Liver (tissue), 8 donors: ENCODE measurements at regions not wholly inside any gene's neighbourhood (a gene's known extent, or its start where the extent isn't known, plus 50 kb on each side); places are given as distances from the start of the nearest gene placed in this dataset.

ENCODE experiments used
- DNase-seq: peaks from one replicate; pipeline ENCODE4 v3.0.0-alpha.2; 2017; ENCODE audit warnings: low spot score
- H3K27ac ChIP-seq, 2 donors: one replicate each; pipeline ENCODE4 v1.7.0; 2013; ENCODE audit warnings: inconsistent platforms in 2 of 2, low read length in 2 of 2, control low read depth in 1 of 2, low read depth in 1 of 2, mild to moderate bottlenecking in 1 of 2
- H3K27me3 ChIP-seq, 4 donors: one replicate each; pipeline versions ENCODE4 v1.6.1 to v1.7.0; 2013; ENCODE audit warnings: low read length in 3 of 4, inconsistent platforms in 1 of 4, mild to moderate bottlenecking in 1 of 4, moderate library complexity in 1 of 4; ENCODE audit not compliant: control insufficient read depth in 4 of 4, insufficient read depth in 4 of 4
- H3K36me3 ChIP-seq, 4 donors: one replicate each; pipeline versions ENCODE4 v1.6.1 to v1.7.0; 2013; ENCODE audit warnings: low read length in 3 of 4, mild to moderate bottlenecking in 3 of 4, low read depth in 1 of 4, moderate library complexity in 1 of 4; ENCODE audit not compliant: control insufficient read depth in 4 of 4, insufficient read depth in 3 of 4
- H3K4me1 ChIP-seq, 4 donors: one replicate each; pipeline versions ENCODE4 v1.6.1 to v1.7.0; 2013; ENCODE audit warnings: low read length in 3 of 4, mild to moderate bottlenecking in 3 of 4, moderate library complexity in 1 of 4; ENCODE audit not compliant: control insufficient read depth in 4 of 4, insufficient read depth in 4 of 4
- H3K4me3 ChIP-seq, 3 donors: one replicate each; pipeline versions ENCODE4 v1.6.1 to v1.7.0; 2013; ENCODE audit warnings: low read length in 3 of 3, control low read depth in 1 of 3, low read depth in 1 of 3, mild to moderate bottlenecking in 1 of 3
- H3K9ac ChIP-seq, 2 donors: one replicate each; pipeline ENCODE4 v1.7.0; 2013; ENCODE audit warnings: low read length in 2 of 2, mild to moderate bottlenecking in 2 of 2, moderate library complexity in 2 of 2, control low read depth in 1 of 2, low read depth in 1 of 2
- H3K9me3 ChIP-seq, 4 donors: one replicate each; pipeline versions ENCODE4 v1.6.1 to v1.7.0; 2013; ENCODE audit warnings: low read length in 3 of 4; ENCODE audit not compliant: control insufficient read depth in 4 of 4
- CTCF ChIP-seq: fragments of 150-350 bp; IDR thresholded peaks from 2 replicates; pipeline ENCODE4 v1.5.1; 2017; ENCODE audit warnings: improper control_type of control experiment, low read depth, low read length; ENCODE audit not compliant: missing input control
- EGR1 ChIP-seq, 2 donors: IDR thresholded peaks; 2 replicates each; pipeline ENCODE4 v1.6.1; 2016 to 2018; ENCODE audit warnings: antibody characterized with exemption in 2 of 2, low read depth in 2 of 2
- FOXA2 ChIP-seq: IDR thresholded peaks from 2 replicates; pipeline ENCODE4 v1.6.1; 2016; ENCODE audit warnings: antibody characterized with exemption
- HNF4G ChIP-seq: IDR thresholded peaks from 2 replicates; pipeline ENCODE4 v1.6.1; 2016; ENCODE audit warnings: antibody characterized with exemption
- JUND ChIP-seq, 2 donors: IDR thresholded peaks; 2 replicates each; pipeline ENCODE4 v1.6.1; 2016; ENCODE audit warnings: antibody characterized with exemption in 2 of 2
- MAX ChIP-seq: IDR thresholded peaks from 2 replicates; pipeline ENCODE4 v1.6.1; 2016; ENCODE audit warnings: antibody characterized with exemption
- NR2F2 ChIP-seq: IDR thresholded peaks from 2 replicates; pipeline ENCODE4 v1.6.1; 2016; ENCODE audit warnings: antibody characterized with exemption
- RAD21 ChIP-seq, 2 donors: IDR thresholded peaks; 2 replicates each; pipeline ENCODE4 v1.6.1; 2016; ENCODE audit warnings: antibody characterized with exemption in 2 of 2, mild to moderate bottlenecking in 2 of 2
- SP1 ChIP-seq: IDR thresholded peaks from 2 replicates; pipeline ENCODE4 v1.6.1; 2018; ENCODE audit warnings: antibody characterized with exemption, mild to moderate bottlenecking
- TAF1 ChIP-seq: conservative IDR thresholded peaks from 2 replicates; pipeline ENCODE4 v1.6.1; 2016; ENCODE audit warnings: antibody characterized with exemption, mild to moderate bottlenecking
- YY1 ChIP-seq: IDR thresholded peaks from 2 replicates; pipeline ENCODE4 v1.6.1; 2016; ENCODE audit warnings: antibody characterized with exemption, mild to moderate bottlenecking
- WGBS: extraction: QIAGEN DNeasy Blood & Tissue Kit; methylation state at CpG from one replicate; pipeline ENCODE4 v1.1.7; 2013; 5-methylcytosine and 5-hydroxymethylcytosine counted together
- TF ChIP-seq, protein P1 (sequence below): IDR thresholded peaks from 2 replicates; pipeline ENCODE4 v1.6.1; 2016; ENCODE audit warnings: antibody characterized with exemption, mild to moderate bottlenecking
- TF ChIP-seq, protein P2 (sequence below): IDR thresholded peaks from 2 replicates; pipeline ENCODE4 v1.6.1; 2016; ENCODE audit warnings: antibody characterized with exemption
- donor health status: healthy.
- donor health status: healthy.
- donor health status: healthy.
- donor health status: healthy.
- donor health status: healthy.

DNA sequence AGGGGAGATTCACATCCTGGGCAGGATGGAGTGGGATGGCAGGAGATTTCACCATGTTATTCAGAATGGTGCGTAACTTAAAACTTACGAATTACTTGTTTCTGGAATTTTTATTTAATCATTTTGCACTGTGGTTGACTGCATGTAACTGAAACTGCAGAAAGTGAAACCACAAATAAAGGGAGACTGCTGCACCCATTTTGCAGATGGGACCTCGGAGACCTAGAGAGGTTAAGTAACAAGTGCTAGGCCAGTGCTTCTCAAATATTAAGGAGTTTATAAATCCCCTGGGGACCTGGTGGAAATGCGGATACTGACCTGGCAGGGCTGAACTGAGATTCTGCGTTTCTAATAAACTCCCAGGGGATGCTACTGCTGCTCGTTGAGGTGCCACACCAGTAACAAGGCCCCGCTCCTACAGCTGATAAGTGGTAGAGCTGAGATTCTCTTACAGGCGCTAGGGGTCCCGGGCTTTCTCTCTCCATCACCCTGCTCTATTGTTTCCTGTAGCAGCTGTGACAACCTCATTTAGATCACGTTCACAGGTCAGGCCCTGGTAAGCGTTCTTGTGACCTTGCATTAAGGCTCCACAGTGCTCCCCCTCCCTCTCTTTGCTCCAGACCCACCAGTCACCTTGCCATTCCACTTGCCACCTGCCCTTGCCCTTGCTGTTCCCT lies 167.1 kb upstream of the CDH13 start:
- Histone ChIP-seq H3K27me3 (peaks cover 0 to 4% (median 0%) of the 10 kb centered on the region in 4 donors), H3K4me3 (no peak overlapping the region), H3K36me3 (no peaks in the 10 kb centered on the region), H3K27ac (no peak overlapping the region), H3K9me3 (no peaks in the 10 kb centered on the region), H3K4me1 (no peaks in the 10 kb centered on the region), H3K9ac (no peak overlapping the region)
- TF ChIP-seq, protein P1, sequence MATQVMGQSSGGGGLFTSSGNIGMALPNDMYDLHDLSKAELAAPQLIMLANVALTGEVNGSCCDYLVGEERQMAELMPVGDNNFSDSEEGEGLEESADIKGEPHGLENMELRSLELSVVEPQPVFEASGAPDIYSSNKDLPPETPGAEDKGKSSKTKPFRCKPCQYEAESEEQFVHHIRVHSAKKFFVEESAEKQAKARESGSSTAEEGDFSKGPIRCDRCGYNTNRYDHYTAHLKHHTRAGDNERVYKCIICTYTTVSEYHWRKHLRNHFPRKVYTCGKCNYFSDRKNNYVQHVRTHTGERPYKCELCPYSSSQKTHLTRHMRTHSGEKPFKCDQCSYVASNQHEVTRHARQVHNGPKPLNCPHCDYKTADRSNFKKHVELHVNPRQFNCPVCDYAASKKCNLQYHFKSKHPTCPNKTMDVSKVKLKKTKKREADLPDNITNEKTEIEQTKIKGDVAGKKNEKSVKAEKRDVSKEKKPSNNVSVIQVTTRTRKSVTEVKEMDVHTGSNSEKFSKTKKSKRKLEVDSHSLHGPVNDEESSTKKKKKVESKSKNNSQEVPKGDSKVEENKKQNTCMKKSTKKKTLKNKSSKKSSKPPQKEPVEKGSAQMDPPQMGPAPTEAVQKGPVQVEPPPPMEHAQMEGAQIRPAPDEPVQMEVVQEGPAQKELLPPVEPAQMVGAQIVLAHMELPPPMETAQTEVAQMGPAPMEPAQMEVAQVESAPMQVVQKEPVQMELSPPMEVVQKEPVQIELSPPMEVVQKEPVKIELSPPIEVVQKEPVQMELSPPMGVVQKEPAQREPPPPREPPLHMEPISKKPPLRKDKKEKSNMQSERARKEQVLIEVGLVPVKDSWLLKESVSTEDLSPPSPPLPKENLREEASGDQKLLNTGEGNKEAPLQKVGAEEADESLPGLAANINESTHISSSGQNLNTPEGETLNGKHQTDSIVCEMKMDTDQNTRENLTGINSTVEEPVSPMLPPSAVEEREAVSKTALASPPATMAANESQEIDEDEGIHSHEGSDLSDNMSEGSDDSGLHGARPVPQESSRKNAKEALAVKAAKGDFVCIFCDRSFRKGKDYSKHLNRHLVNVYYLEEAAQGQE, result no peak
- no peak for TF ChIP-seq SP1
- WGBS, result 68% methylated on average over 11 of the region's 11 CpGs
- DNase-seq, result no peak

DNA sequence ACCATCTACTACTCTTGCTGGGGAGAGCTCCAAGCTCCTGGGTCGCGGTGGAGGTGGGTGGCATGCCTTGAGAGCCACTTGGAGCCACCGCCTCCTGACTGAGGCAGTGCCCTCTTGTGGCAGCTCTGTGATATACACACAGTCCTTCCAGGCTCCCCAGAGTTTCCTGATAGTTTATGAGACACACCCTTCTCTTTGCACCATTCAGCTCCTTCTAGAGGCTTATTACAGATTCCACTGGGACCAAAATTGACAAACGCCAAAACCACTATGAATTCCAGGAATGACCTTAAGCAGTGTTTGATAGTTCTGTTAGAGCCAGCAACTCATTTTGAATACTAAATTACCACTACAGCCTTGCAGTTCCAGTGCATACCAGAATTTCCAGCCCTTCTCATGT lies 170.1 kb upstream of the CDH13 start:
- Histone ChIP-seq H3K4me3 (no peak overlapping the region), H3K27me3 (peaks cover 0 to 4% (median 0%) of the 10 kb centered on the region in 4 donors), H3K9ac (no peak overlapping the region), H3K36me3 (no peaks in the 10 kb centered on the region), H3K4me1 (no peaks in the 10 kb centered on the region), H3K27ac (no peak overlapping the region), H3K9me3 (no peaks in the 10 kb centered on the region)
- peak; percentile 42 for DNase-seq
- 5% methylated on average over 4 of the region's 4 CpGs for WGBS
- TF ChIP-seq NR2F2, result no peak
- no peak for TF ChIP-seq FOXA2
- TF ChIP-seq EGR1 (IDR thresholded peaks at IDR 0.05; ENCODE audit: low read depth in 2 of 2), result no peak
- peak; percentile 68 for TF ChIP-seq CTCF
- peak; percentile 67 to 77 for TF ChIP-seq RAD21 (IDR thresholded peaks at IDR 0.05)

DNA sequence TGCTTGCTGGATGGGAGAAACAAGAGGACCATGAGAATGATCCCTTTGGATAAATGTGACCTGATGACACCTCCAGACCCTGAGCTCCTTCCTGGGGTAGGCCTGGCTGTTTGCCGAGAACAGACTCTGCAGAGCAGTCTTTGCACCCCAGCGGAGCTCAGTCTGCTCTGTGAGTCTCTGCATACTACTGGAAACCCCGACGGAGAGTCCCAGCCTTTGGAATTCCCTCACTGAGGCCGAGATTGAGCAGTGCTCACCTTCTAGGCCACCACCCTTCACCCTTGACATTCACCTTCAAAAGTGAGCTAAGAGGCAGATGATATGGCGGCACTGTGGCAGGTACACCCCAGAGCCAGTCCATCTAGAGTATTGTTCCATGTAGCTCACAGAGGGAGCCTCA lies 172.2 kb upstream of the CDH13 start:
- Histone ChIP-seq H3K27ac (no peak overlapping the region), H3K9ac (no peak overlapping the region), H3K9me3 (no peaks in the 10 kb centered on the region), H3K4me3 (no peak overlapping the region), H3K36me3 (no peaks in the 10 kb centered on the region), H3K4me1 (no peaks in the 10 kb centered on the region), H3K27me3 (no peaks in the 10 kb centered on the region)
- TF ChIP-seq TAF1, result no peak
- no peak for TF ChIP-seq JUND (IDR thresholded peaks at IDR 0.05)
- TF ChIP-seq, protein P2, sequence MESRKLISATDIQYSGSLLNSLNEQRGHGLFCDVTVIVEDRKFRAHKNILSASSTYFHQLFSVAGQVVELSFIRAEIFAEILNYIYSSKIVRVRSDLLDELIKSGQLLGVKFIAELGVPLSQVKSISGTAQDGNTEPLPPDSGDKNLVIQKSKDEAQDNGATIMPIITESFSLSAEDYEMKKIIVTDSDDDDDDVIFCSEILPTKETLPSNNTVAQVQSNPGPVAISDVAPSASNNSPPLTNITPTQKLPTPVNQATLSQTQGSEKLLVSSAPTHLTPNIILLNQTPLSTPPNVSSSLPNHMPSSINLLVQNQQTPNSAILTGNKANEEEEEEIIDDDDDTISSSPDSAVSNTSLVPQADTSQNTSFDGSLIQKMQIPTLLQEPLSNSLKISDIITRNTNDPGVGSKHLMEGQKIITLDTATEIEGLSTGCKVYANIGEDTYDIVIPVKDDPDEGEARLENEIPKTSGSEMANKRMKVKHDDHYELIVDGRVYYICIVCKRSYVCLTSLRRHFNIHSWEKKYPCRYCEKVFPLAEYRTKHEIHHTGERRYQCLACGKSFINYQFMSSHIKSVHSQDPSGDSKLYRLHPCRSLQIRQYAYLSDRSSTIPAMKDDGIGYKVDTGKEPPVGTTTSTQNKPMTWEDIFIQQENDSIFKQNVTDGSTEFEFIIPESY, result no peak
- no peak for TF ChIP-seq HNF4G
- TF ChIP-seq MAX, result no peak
- no peak for TF ChIP-seq FOXA2
- TF ChIP-seq EGR1 (IDR thresholded peaks at IDR 0.05; ENCODE audit: low read depth in 2 of 2), result no peak
- no peak for TF ChIP-seq YY1
- TF ChIP-seq, protein P1, result no peak
- no peak for DNase-seq
- 85% methylated on average over 6 of the region's 6 CpGs for WGBS
